ENCODE measurements at regions not wholly inside any gene's neighbourhood (a gene's known extent, or its start where the extent isn't known, plus 50 kb on each side); places are given as distances from the start of the nearest gene placed in this dataset.

- no peaks in the 10 kb centered on the region for H3K36me3 ChIP-seq (ENCODE audit: control insufficient read depth in 2 of 2, insufficient read depth in 2 of 2, low read length in 1 of 2)
- H3K27ac ChIP-seq (ENCODE audit: low read depth in 2 of 2, low read length in 1 of 2) = no peak overlapping the region
- H3K4me3 ChIP-seq (ENCODE audit: low read depth in 1 of 2, low read length in 2 of 2) = no peak overlapping the region
- 71% methylated on average over 6 of the region's 6 CpGs for WGBS, 2 donors
- no peaks in the 10 kb centered on the region for H3K4me1 ChIP-seq (ENCODE audit: control insufficient read depth in 2 of 2, insufficient read depth in 2 of 2, low read length in 1 of 2)
- H3K9me3 ChIP-seq (ENCODE audit: control insufficient read depth in 2 of 2, insufficient read depth in 1 of 2, low read depth in 1 of 2, low read length in 1 of 2) = peaks cover 0 to 3% of the 10 kb centered on the region in 2 donors
- H3K27me3 ChIP-seq (ENCODE audit: control insufficient read depth in 1 of 2, insufficient read depth in 2 of 2, low read length in 2 of 2) = no peaks in the 10 kb centered on the region
Observed at GRCh38 chr4:41318839-41319530, 62.3 kb downstream of the UCHL1 start.

- no peaks in the 10 kb centered on the region for H3K27me3 ChIP-seq (ENCODE audit: control insufficient read depth in 1 of 2, insufficient read depth in 2 of 2, low read length in 2 of 2)
- no peak overlapping the region for H3K27ac ChIP-seq (ENCODE audit: low read depth in 2 of 2, low read length in 1 of 2)
- peaks cover 0 to 3% of the 10 kb centered on the region in 2 donors for H3K9me3 ChIP-seq (ENCODE audit: control insufficient read depth in 2 of 2, insufficient read depth in 1 of 2, low read depth in 1 of 2, low read length in 1 of 2)
- 36 to 47% methylated on average over 5 of the region's 5 CpGs for WGBS, 2 donors
- no peaks in the 10 kb centered on the region for H3K36me3 ChIP-seq (ENCODE audit: control insufficient read depth in 2 of 2, insufficient read depth in 2 of 2, low read length in 1 of 2)
- no peaks in the 10 kb centered on the region for H3K4me1 ChIP-seq (ENCODE audit: control insufficient read depth in 2 of 2, insufficient read depth in 2 of 2, low read length in 1 of 2)
- no peak overlapping the region for H3K4me3 ChIP-seq (ENCODE audit: low read depth in 1 of 2, low read length in 2 of 2)
Observed at GRCh38 chr4:41319553-41319952, 62.8 kb downstream of the UCHL1 start.

GRCh38 chr4:41320278-41320677, 63.5 kb downstream of the UCHL1 start:
- WGBS, 2 donors = 68 to 70% methylated on average over 1 of the region's 1 CpG
- Histone ChIP-seq H3K4me3 (ENCODE audit: low read depth in 1 of 2, low read length in 2 of 2) (no peak overlapping the region), H3K27me3 (ENCODE audit: control insufficient read depth in 1 of 2, insufficient read depth in 2 of 2, low read length in 2 of 2) (no peaks in the 10 kb centered on the region), H3K36me3 (ENCODE audit: control insufficient read depth in 2 of 2, insufficient read depth in 2 of 2, low read length in 1 of 2) (no peaks in the 10 kb centered on the region), H3K4me1 (ENCODE audit: control insufficient read depth in 2 of 2, insufficient read depth in 2 of 2, low read length in 1 of 2) (no peaks in the 10 kb centered on the region), H3K9me3 (ENCODE audit: control insufficient read depth in 2 of 2, insufficient read depth in 1 of 2, low read depth in 1 of 2, low read length in 1 of 2) (peaks cover 0 to 3% of the 10 kb centered on the region in 2 donors), H3K27ac (ENCODE audit: low read depth in 2 of 2, low read length in 1 of 2) (no peak overlapping the region)

- WGBS, 2 donors = 0% methylated on average over 1 of the region's 1 CpG
- Histone ChIP-seq H3K9me3 (ENCODE audit: control insufficient read depth in 2 of 2, insufficient read depth in 1 of 2, low read depth in 1 of 2, low read length in 1 of 2) (peaks cover 0 to 3% of the 10 kb centered on the region in 2 donors), H3K27ac (ENCODE audit: low read depth in 2 of 2, low read length in 1 of 2) (no peak overlapping the region), H3K27me3 (ENCODE audit: control insufficient read depth in 1 of 2, insufficient read depth in 2 of 2, low read length in 2 of 2) (no peaks in the 10 kb centered on the region), H3K4me1 (ENCODE audit: control insufficient read depth in 2 of 2, insufficient read depth in 2 of 2, low read length in 1 of 2) (no peaks in the 10 kb centered on the region), H3K36me3 (ENCODE audit: control insufficient read depth in 2 of 2, insufficient read depth in 2 of 2, low read length in 1 of 2) (no peaks in the 10 kb centered on the region), H3K4me3 (ENCODE audit: low read depth in 1 of 2, low read length in 2 of 2) (no peak overlapping the region)
Observed at GRCh38 chr4:41320786-41321185, 64.1 kb downstream of the UCHL1 start.

GRCh38 chr4:41321216-41321945, 64.7 kb downstream of the UCHL1 start:
- Histone ChIP-seq H3K9me3 (ENCODE audit: control insufficient read depth in 2 of 2, insufficient read depth in 1 of 2, low read depth in 1 of 2, low read length in 1 of 2) (peaks cover 0 to 3% of the 10 kb centered on the region in 2 donors), H3K36me3 (ENCODE audit: control insufficient read depth in 2 of 2, insufficient read depth in 2 of 2, low read length in 1 of 2) (no peaks in the 10 kb centered on the region), H3K4me3 (ENCODE audit: low read depth in 1 of 2, low read length in 2 of 2) (no peak overlapping the region), H3K4me1 (ENCODE audit: control insufficient read depth in 2 of 2, insufficient read depth in 2 of 2, low read length in 1 of 2) (no peaks in the 10 kb centered on the region), H3K27me3 (ENCODE audit: control insufficient read depth in 1 of 2, insufficient read depth in 2 of 2, low read length in 2 of 2) (no peaks in the 10 kb centered on the region), H3K27ac (ENCODE audit: low read depth in 2 of 2, low read length in 1 of 2) (no peak overlapping the region)

GRCh38 chr4:41322617-41323016, 65.9 kb downstream of the UCHL1 start:
- Histone ChIP-seq H3K4me1 (ENCODE audit: control insufficient read depth in 2 of 2, insufficient read depth in 2 of 2, low read length in 1 of 2) (no peaks in the 10 kb centered on the region), H3K27ac (ENCODE audit: low read depth in 2 of 2, low read length in 1 of 2) (no peak overlapping the region), H3K9me3 (ENCODE audit: control insufficient read depth in 2 of 2, insufficient read depth in 1 of 2, low read depth in 1 of 2, low read length in 1 of 2) (peaks cover 0 to 2% of the 10 kb centered on the region in 2 donors), H3K4me3 (ENCODE audit: low read depth in 1 of 2, low read length in 2 of 2) (no peak overlapping the region), H3K36me3 (ENCODE audit: control insufficient read depth in 2 of 2, insufficient read depth in 2 of 2, low read length in 1 of 2) (no peaks in the 10 kb centered on the region), H3K27me3 (ENCODE audit: control insufficient read depth in 1 of 2, insufficient read depth in 2 of 2, low read length in 2 of 2) (no peaks in the 10 kb centered on the region)
- WGBS, 2 donors = 86 to 90% methylated on average over 4 of the region's 4 CpGs

GRCh38 chr4:41323179-41323578, 66.5 kb downstream of the UCHL1 start:
- no peaks in the 10 kb centered on the region for H3K27me3 ChIP-seq (ENCODE audit: control insufficient read depth in 1 of 2, insufficient read depth in 2 of 2, low read length in 2 of 2)
- H3K36me3 ChIP-seq (ENCODE audit: control insufficient read depth in 2 of 2, insufficient read depth in 2 of 2, low read length in 1 of 2) = no peaks in the 10 kb centered on the region
- WGBS, 2 donors = 84 to 98% methylated on average over 1 of the region's 1 CpG
- H3K4me3 ChIP-seq (ENCODE audit: low read depth in 1 of 2, low read length in 2 of 2) = no peak overlapping the region
- H3K4me1 ChIP-seq (ENCODE audit: control insufficient read depth in 2 of 2, insufficient read depth in 2 of 2, low read length in 1 of 2) = no peaks in the 10 kb centered on the region
- H3K27ac ChIP-seq (ENCODE audit: low read depth in 2 of 2, low read length in 1 of 2) = no peak overlapping the region
- no peaks in the 10 kb centered on the region for H3K9me3 ChIP-seq (ENCODE audit: control insufficient read depth in 2 of 2, insufficient read depth in 1 of 2, low read depth in 1 of 2, low read length in 1 of 2)

- Histone ChIP-seq H3K4me1 (ENCODE audit: control insufficient read depth in 2 of 2, insufficient read depth in 2 of 2, low read length in 1 of 2) (no peaks in the 10 kb centered on the region), H3K4me3 (ENCODE audit: low read depth in 1 of 2, low read length in 2 of 2) (no peak overlapping the region), H3K27ac (ENCODE audit: low read depth in 2 of 2, low read length in 1 of 2) (no peak overlapping the region), H3K27me3 (ENCODE audit: control insufficient read depth in 1 of 2, insufficient read depth in 2 of 2, low read length in 2 of 2) (no peaks in the 10 kb centered on the region), H3K9me3 (ENCODE audit: control insufficient read depth in 2 of 2, insufficient read depth in 1 of 2, low read depth in 1 of 2, low read length in 1 of 2) (no peaks in the 10 kb centered on the region), H3K36me3 (ENCODE audit: control insufficient read depth in 2 of 2, insufficient read depth in 2 of 2, low read length in 1 of 2) (no peaks in the 10 kb centered on the region)
- WGBS, 2 donors = 98 to 100% methylated on average over 2 of the region's 2 CpGs
Observed at GRCh38 chr4:41323706-41324105, 67.0 kb downstream of the UCHL1 start.

GRCh38 chr4:41324861-41325260, 68.1 kb downstream of the UCHL1 start:
- WGBS, 2 donors = 77 to 78% methylated on average over 6 of the region's 6 CpGs
- Histone ChIP-seq H3K27ac (ENCODE audit: low read depth in 2 of 2, low read length in 1 of 2) (no peak overlapping the region), H3K27me3 (ENCODE audit: control insufficient read depth in 1 of 2, insufficient read depth in 2 of 2, low read length in 2 of 2) (no peaks in the 10 kb centered on the region), H3K4me3 (ENCODE audit: low read depth in 1 of 2, low read length in 2 of 2) (no peak overlapping the region), H3K9me3 (ENCODE audit: control insufficient read depth in 2 of 2, insufficient read depth in 1 of 2, low read depth in 1 of 2, low read length in 1 of 2) (no peaks in the 10 kb centered on the region), H3K36me3 (ENCODE audit: control insufficient read depth in 2 of 2, insufficient read depth in 2 of 2, low read length in 1 of 2) (no peaks in the 10 kb centered on the region), H3K4me1 (ENCODE audit: control insufficient read depth in 2 of 2, insufficient read depth in 2 of 2, low read length in 1 of 2) (no peaks in the 10 kb centered on the region)

GRCh38 chr4:41325901-41326300, 69.2 kb downstream of the UCHL1 start:
- Histone ChIP-seq H3K4me1 (ENCODE audit: control insufficient read depth in 2 of 2, insufficient read depth in 2 of 2, low read length in 1 of 2) (no peaks in the 10 kb centered on the region), H3K36me3 (ENCODE audit: control insufficient read depth in 2 of 2, insufficient read depth in 2 of 2, low read length in 1 of 2) (no peaks in the 10 kb centered on the region), H3K27ac (ENCODE audit: low read depth in 2 of 2, low read length in 1 of 2) (no peak overlapping the region), H3K4me3 (ENCODE audit: low read depth in 1 of 2, low read length in 2 of 2) (no peak overlapping the region), H3K9me3 (ENCODE audit: control insufficient read depth in 2 of 2, insufficient read depth in 1 of 2, low read depth in 1 of 2, low read length in 1 of 2) (no peaks in the 10 kb centered on the region), H3K27me3 (ENCODE audit: control insufficient read depth in 1 of 2, insufficient read depth in 2 of 2, low read length in 2 of 2) (no peaks in the 10 kb centered on the region)
